H1 (cell line): ENCODE measurements at regions not wholly inside any gene's neighbourhood (a gene's known extent, or its start where the extent isn't known, plus 50 kb on each side); places are given as distances from the start of the nearest gene placed in this dataset.
"Not testable (repeated sequence)": the region's sequence is repeated elsewhere in the genome, so short reads cannot be mapped to it uniquely, and the experiment has no call there.

Experiments
- CTCF ChIA-PET: fragments of 300-600 bp; sonication (Branson Sonifier 250); formaldehyde crosslinking; loops from one replicate; lab custom pipeline; 2021; ENCODE audit not compliant: partially characterized antibody; lab: Charles Lee
- POLR2A ChIA-PET: fragments of 300-600 bp; sonication (Branson Sonifier 250); formaldehyde crosslinking; loops from one replicate; lab custom pipeline; 2021; ENCODE audit warnings: inconsistent platforms; ENCODE audit not compliant: partially characterized antibody; lab: Charles Lee
- DNase-seq, 2 experiments: peaks; one replicate each; pipeline versions ENCODE4 v3.0.0 to v3.0.0-alpha.2; 2010 to 2022; ENCODE audit warnings: low spot score in 2 of 2, low read depth in 1 of 2, mixed read lengths in 1 of 2
- FAIRE-seq: peaks from 2 replicates; lab custom pipeline; 2011; peaks lifted over from hg19 to GRCh38; lab: Jason Lieb, UNC
- H2AFZ ChIP-seq: 2 replicates; pipeline ENCODE4 v1.8.1; 2012; ENCODE audit warnings: low read length, inconsistent platforms
- H2AK5ac ChIP-seq: 2 replicates; pipeline ENCODE4 v1.6.1; 2013; ENCODE audit warnings: low read depth, low read length
- H2BK120ac ChIP-seq: replicated peaks from 2 replicates; pipeline ENCODE3; 2013; ENCODE audit warnings: low read depth, low read length, inconsistent platforms
- H2BK12ac ChIP-seq: 2 replicates; pipeline ENCODE4 v1.6.1; 2013; ENCODE audit warnings: low read depth, low read length
- H2BK15ac ChIP-seq: 2 replicates; pipeline ENCODE4 v1.6.1; 2013; ENCODE audit warnings: low read length
- H2BK20ac ChIP-seq: 2 replicates; pipeline ENCODE4 v1.6.1; 2013; ENCODE audit warnings: low read length
- H2BK5ac ChIP-seq: 2 replicates; pipeline ENCODE4 v1.6.1; 2013; ENCODE audit warnings: low read depth, low read length
- H3K14ac ChIP-seq: 2 replicates; pipeline ENCODE4 v1.6.1; 2013; ENCODE audit warnings: inconsistent platforms; ENCODE audit not compliant: insufficient read length
- H3K18ac ChIP-seq: 2 replicates; pipeline ENCODE4 v1.6.1; 2013; ENCODE audit warnings: low read length; ENCODE audit errors: extremely low read depth
- H3K23ac ChIP-seq: 2 replicates; pipeline ENCODE4 v1.6.1; 2013; ENCODE audit warnings: inconsistent platforms; ENCODE audit not compliant: insufficient read length
- H3K23me2 ChIP-seq: 2 replicates; pipeline ENCODE4 v1.6.1; 2013; ENCODE audit warnings: low read depth, low read length
- H3K27ac ChIP-seq: 2 replicates; pipeline ENCODE4 v1.6.1; 2011; ENCODE audit warnings: low read depth, low read length, inconsistent platforms
- H3K27me3 ChIP-seq, 4 experiments: replicated peaks in 1 of 4; 1 replicate in 1 of 4; 2 replicates in 3 of 4; pipeline versions ENCODE4 v1.6.1 to v1.8.1; 2011 to 2013; ENCODE audit warnings: low read length in 3 of 4, mild to moderate bottlenecking in 3 of 4, inconsistent platforms in 2 of 4, mixed read lengths in 2 of 4, moderate library complexity in 1 of 4; ENCODE audit not compliant: control insufficient read depth in 3 of 4, insufficient read depth in 3 of 4; ENCODE audit errors: extremely low read depth in 1 of 4
- H3K36me3 ChIP-seq, 4 experiments: 2 replicates each; pipeline versions ENCODE4 v1.6.1 to v1.8.1; 2011 to 2013; ENCODE audit warnings: mild to moderate bottlenecking in 4 of 4, low read length in 3 of 4, moderate library complexity in 2 of 4, control low read depth in 1 of 4, inconsistent platforms in 1 of 4; ENCODE audit not compliant: insufficient read depth in 4 of 4, control insufficient read depth in 2 of 4
- H3K4ac ChIP-seq: replicated peaks from 2 replicates; pipeline ENCODE3; 2013; ENCODE audit warnings: low read length, low read depth, mixed read lengths, inconsistent platforms; ENCODE audit not compliant: insufficient read length
- H3K4me1 ChIP-seq, 4 experiments: replicated peaks in 1 of 4; 1 replicate in 1 of 4; 2 replicates in 3 of 4; pipeline versions ENCODE4 v1.6.1 to v1.8.1; 2011 to 2013; ENCODE audit warnings: low read length in 3 of 4, inconsistent platforms in 2 of 4, mixed read lengths in 1 of 4; ENCODE audit not compliant: insufficient read depth in 4 of 4, control insufficient read depth in 3 of 4
- H3K4me2 ChIP-seq, 2 experiments: 2 replicates each; pipeline versions ENCODE4 v1.6.1 to v1.8.1; 2011 to 2013; ENCODE audit warnings: low read depth in 2 of 2, low read length in 2 of 2, control low read depth in 1 of 2, inconsistent platforms in 1 of 2, mild to moderate bottlenecking in 1 of 2; ENCODE audit not compliant: insufficient read depth in 1 of 2
- H3K4me3 ChIP-seq, 4 experiments: fragments of 200-600, 300-600 bp in 1 of 4; sonication (generic), shearing (Covaris generic), sonication (Bioruptor Twin) in 1 of 4; 2 replicates each; pipeline versions ENCODE4 v1.5.1 to v1.8.1; 2011 to 2016; ENCODE audit warnings: low read length in 4 of 4, low read depth in 3 of 4, control low read depth in 2 of 4, inconsistent platforms in 2 of 4, mild to moderate bottlenecking in 2 of 4, mixed read lengths in 1 of 4, moderate library complexity in 1 of 4; ENCODE audit not compliant: insufficient read depth in 2 of 4; ENCODE audit errors: extremely low read depth in 1 of 4
- H3K56ac ChIP-seq: replicated peaks from 2 replicates; pipeline ENCODE3; 2013; ENCODE audit warnings: low read depth, mild to moderate bottlenecking, mixed read lengths, low read length, inconsistent platforms; ENCODE audit not compliant: insufficient read length
- H3K79me1 ChIP-seq: 2 replicates; pipeline ENCODE4 v1.6.1; 2013; ENCODE audit warnings: low read depth, low read length, control low read depth
- H3K79me2 ChIP-seq, 2 experiments: 2 replicates each; pipeline versions ENCODE4 v1.6.1 to v1.8.1; 2012 to 2013; ENCODE audit warnings: low read length in 2 of 2, mild to moderate bottlenecking in 2 of 2, inconsistent platforms in 1 of 2; ENCODE audit not compliant: insufficient read depth in 2 of 2, control insufficient read depth in 1 of 2
- H3K9ac ChIP-seq, 4 experiments: replicated peaks in 1 of 4; 1 replicate in 1 of 4; 2 replicates in 3 of 4; pipeline versions ENCODE4 v1.6.1 to v1.8.1; 2011 to 2013; ENCODE audit warnings: low read depth in 3 of 4, low read length in 3 of 4, control low read depth in 2 of 4, mild to moderate bottlenecking in 2 of 4, moderate library complexity in 2 of 4, inconsistent platforms in 1 of 4; ENCODE audit errors: extremely low read depth in 1 of 4
- H3K9me3 ChIP-seq, 2 experiments: 2 replicates each; pipeline versions ENCODE4 v1.6.1 to v1.8.1; 2012 to 2013; ENCODE audit warnings: mild to moderate bottlenecking in 2 of 2, moderate library complexity in 2 of 2, control low read depth in 1 of 2, inconsistent platforms in 1 of 2, low read depth in 1 of 2, low read length in 1 of 2, mixed read lengths in 1 of 2; ENCODE audit not compliant: insufficient read depth in 2 of 2
- H4K20me1 ChIP-seq, 2 experiments: replicated peaks in 1 of 2; 2 replicates each; pipeline versions ENCODE3 to v1.8.1; 2011 to 2013; ENCODE audit warnings: inconsistent platforms in 2 of 2, low read length in 2 of 2, mild to moderate bottlenecking in 1 of 2; ENCODE audit not compliant: insufficient read depth in 2 of 2, control insufficient read depth in 1 of 2
- H4K5ac ChIP-seq: 2 replicates; pipeline ENCODE4 v1.6.1; 2013; ENCODE audit warnings: low read length, low read depth, mixed read lengths, inconsistent platforms; ENCODE audit not compliant: insufficient read length
- H4K8ac ChIP-seq: 2 replicates; pipeline ENCODE4 v1.8.0; 2013; ENCODE audit warnings: mild to moderate bottlenecking, moderate library complexity, low read length, inconsistent platforms; ENCODE audit not compliant: insufficient read depth; ENCODE audit errors: extremely low read depth
- H4K91ac ChIP-seq: replicated peaks from 2 replicates; pipeline ENCODE3; 2013; ENCODE audit warnings: low read length, mixed read lengths, inconsistent platforms; ENCODE audit not compliant: insufficient read length
- WGBS, 2 experiments: shearing (Covaris generic) in 1 of 2; methylation state at CpG; one replicate each; pipeline versions ENCODE4 v1.1.6 to v1.1.7; 2013 to 2015; ENCODE audit warnings: low lambda C conversion rate in 2 of 2, mixed read lengths in 2 of 2, inconsistent platforms in 1 of 2, low coverage in 1 of 2, missing lambda C conversion rate in 1 of 2; ENCODE audit not compliant: insufficient replicate concordance in 2 of 2, insufficient coverage in 1 of 2, insufficient read length in 1 of 2; ENCODE audit errors: extremely low coverage in 1 of 2, missing lambda C conversion rate in 1 of 2; 5-methylcytosine and 5-hydroxymethylcytosine counted together

DNA sequence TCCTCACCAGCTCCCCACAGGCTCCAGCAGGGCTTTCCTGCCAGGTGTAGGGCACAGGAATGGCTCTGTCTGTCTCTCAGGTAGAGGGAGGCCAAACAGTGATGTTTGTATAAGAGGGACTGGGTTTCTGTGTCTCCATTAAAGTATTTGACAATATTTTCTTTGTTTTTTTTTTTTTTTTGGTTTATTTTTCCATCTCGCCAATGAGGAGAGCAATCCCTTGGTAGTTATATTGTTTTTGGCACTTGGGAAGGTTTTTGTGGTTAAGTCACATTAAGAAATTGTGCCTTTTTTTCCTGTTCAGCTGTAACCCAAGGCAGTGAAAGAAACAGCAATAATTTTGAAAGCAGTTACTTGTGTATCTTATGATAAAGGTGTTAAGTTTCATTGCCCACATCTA lies 234.6 kb upstream of the PRSS1 start:
- H2BK120ac ChIP-seq, H3K4me3 ChIP-seq, H3K56ac ChIP-seq, H3K18ac ChIP-seq, H2BK5ac ChIP-seq, H4K5ac ChIP-seq, DNase-seq, H3K79me2 ChIP-seq, H3K14ac ChIP-seq, H2BK12ac ChIP-seq, H3K4ac ChIP-seq, H3K27ac ChIP-seq, POLR2A ChIA-PET, H2BK15ac ChIP-seq, H3K36me3 ChIP-seq, H3K23me2 ChIP-seq, H3K79me1 ChIP-seq, H2AFZ ChIP-seq, H3K9ac ChIP-seq, H4K91ac ChIP-seq, H3K23ac ChIP-seq, H3K9me3 ChIP-seq, H2AK5ac ChIP-seq, H4K8ac ChIP-seq, H4K20me1 ChIP-seq, H3K4me1 ChIP-seq, H3K4me2 ChIP-seq, FAIRE-seq, H3K27me3 ChIP-seq, H2BK20ac ChIP-seq: not testable (repeated sequence)
- CTCF ChIA-PET: interaction anchor here (1.3 to 18.9 kb wide), 6 partner anchors 20 to 75 kb away, joined by 3 to 665 read pairs (median 6); no protein-coding TSS in a partner anchor
- 100% methylated on average over 1 of the region's 1 CpG; no CpG with 5 or more reads in 1 of the 2 experiments for WGBS, 2 experiments
